NT2/D1 (cell line): ENCODE measurements at regions not wholly inside any gene's neighbourhood (a gene's known extent, or its start where the extent isn't known, plus 50 kb on each side); places are given as distances from the start of the nearest gene placed in this dataset.

Source experiments
- DNase-seq: peaks from one replicate; pipeline ENCODE4 v3.0.0-alpha.2; 2011; ENCODE audit warnings: low read depth, low spot score
- H3K27me3 ChIP-seq: 2 replicates; pipeline ENCODE4 v1.6.0; 2011; ENCODE audit warnings: mild to moderate bottlenecking; ENCODE audit not compliant: insufficient read length, insufficient read depth
- H3K36me3 ChIP-seq: 2 replicates; pipeline ENCODE4 v1.6.1; 2011; ENCODE audit warnings: mild to moderate bottlenecking, low read length, mixed read lengths; ENCODE audit not compliant: insufficient read depth, insufficient read length
- H3K4me1 ChIP-seq: 2 replicates; pipeline ENCODE4 v1.5.1; 2011; ENCODE audit not compliant: insufficient read depth, insufficient read length
- H3K4me3 ChIP-seq: 2 replicates; pipeline ENCODE4 v1.5.1; 2011; ENCODE audit warnings: low read depth; ENCODE audit not compliant: insufficient read length
- H3K9ac ChIP-seq: 2 replicates; pipeline ENCODE4 v1.6.0; 2011; ENCODE audit warnings: low read depth; ENCODE audit not compliant: insufficient read length
- H3K9me3 ChIP-seq: 2 replicates; pipeline ENCODE4 v1.5.1; 2011; ENCODE audit warnings: mild to moderate bottlenecking, low read length; ENCODE audit not compliant: insufficient read depth
- SUZ12 ChIP-seq: IDR thresholded peaks from 2 replicates; pipeline ENCODE4 v1.6.1; 2011; ENCODE audit not compliant: insufficient read length, insufficient read depth; ENCODE audit errors: extremely low read depth
- YY1 ChIP-seq: IDR thresholded peaks from 2 replicates; pipeline ENCODE4 v1.6.1; 2011; ENCODE audit not compliant: insufficient read length, insufficient read depth
- ZNF274 ChIP-seq: IDR thresholded peaks from 2 replicates; pipeline ENCODE4 v1.6.1; 2011; ENCODE audit warnings: mild to moderate bottlenecking, low read depth, low read length

DNA sequence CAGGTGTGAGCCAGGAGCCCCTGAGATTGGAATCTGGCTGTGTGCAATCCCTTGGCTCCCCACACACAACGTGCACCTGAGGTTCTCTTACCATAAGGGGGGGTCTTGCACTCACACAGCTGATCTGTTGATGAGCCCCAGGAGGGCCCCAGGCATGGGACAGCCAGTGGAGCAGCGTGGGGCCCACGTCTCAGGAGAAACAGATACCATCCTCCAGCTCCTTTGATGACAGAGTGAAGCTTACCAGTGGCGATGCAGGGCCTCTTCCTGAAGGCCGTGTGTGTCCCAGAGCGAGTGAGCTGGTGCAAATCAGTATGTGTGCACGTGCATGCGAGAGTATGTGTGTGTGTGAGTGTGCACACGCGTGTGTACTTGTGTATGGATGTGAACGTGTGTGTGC, 287.4 kb downstream of the IRX1 start:
- H3K4me3 ChIP-seq = no peak overlapping the region
- DNase-seq = no peak
- no peak overlapping the region for H3K9ac ChIP-seq
- no peaks in the 10 kb centered on the region for H3K4me1 ChIP-seq
- no peaks in the 10 kb centered on the region for H3K9me3 ChIP-seq
- no peaks in the 10 kb centered on the region for H3K36me3 ChIP-seq
- H3K27me3 ChIP-seq = no peaks in the 10 kb centered on the region
- TF ChIP-seq ZNF274 (no peak), SUZ12 (no peak), YY1 (no peak)

GRCh38 chr5:3886524-3887451, 291.2 kb downstream of the IRX1 start:
- Histone ChIP-seq H3K9me3 (peaks cover 4% of the 10 kb centered on the region; the same call in 1 of the 2 replicates), H3K27me3 (no peaks in the 10 kb centered on the region), H3K9ac (no peak overlapping the region), H3K36me3 (no peaks in the 10 kb centered on the region), H3K4me3 (no peak overlapping the region), H3K4me1 (peaks cover 5% of the 10 kb centered on the region)
- DNase-seq = no peak
- TF ChIP-seq SUZ12 (no peak), YY1 (no peak)

GRCh38 chr5:3888310-3888709, 292.7 kb downstream of the IRX1 start:
- Histone ChIP-seq H3K9ac (no peak overlapping the region), H3K36me3 (no peaks in the 10 kb centered on the region), H3K27me3 (no peaks in the 10 kb centered on the region), H3K9me3 (peaks cover 8% of the 10 kb centered on the region; the same call in 1 of the 2 replicates), H3K4me1 (peaks cover 5% of the 10 kb centered on the region), H3K4me3 (no peak overlapping the region)
- no peak for TF ChIP-seq ZNF274
- no peak for DNase-seq

DNA sequence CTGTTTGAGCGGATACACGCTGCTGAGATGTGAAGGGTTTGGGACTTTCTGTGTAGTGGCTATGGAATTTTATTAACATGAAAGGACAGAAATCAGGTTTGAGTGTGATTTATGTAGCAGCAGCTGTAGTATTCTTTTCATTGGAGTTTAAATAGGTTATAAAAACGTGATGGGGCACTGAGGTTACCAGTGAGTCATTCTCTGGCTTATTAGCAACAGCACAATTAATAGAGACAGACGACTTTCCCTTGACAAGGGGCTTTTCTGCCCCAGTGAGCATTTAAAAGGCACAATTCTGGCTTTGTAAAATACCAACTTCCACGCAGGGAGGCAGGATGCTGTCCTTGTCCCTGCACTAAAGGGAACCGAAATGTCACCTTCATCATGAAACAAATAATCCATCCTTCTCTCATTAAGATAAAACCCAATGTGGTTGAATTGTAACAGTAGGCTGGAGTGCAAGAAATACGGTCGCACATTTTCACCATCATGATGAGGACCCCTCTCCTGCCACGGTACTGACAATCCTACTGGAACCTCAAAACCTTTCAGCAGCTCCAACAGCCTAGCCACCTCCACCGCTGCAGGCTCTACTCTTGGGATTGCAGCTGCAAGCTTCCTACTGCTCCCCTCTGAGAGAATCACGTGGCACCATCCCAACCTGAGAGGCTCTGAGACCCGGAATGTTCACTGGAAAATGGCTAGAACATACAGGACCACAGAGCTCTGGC, 293.9 kb downstream of the IRX1 start:
- Histone ChIP-seq H3K4me3 (no peak overlapping the region), H3K9ac (no peak overlapping the region), H3K36me3 (no peaks in the 10 kb centered on the region), H3K4me1 (peaks cover 5% of the 10 kb centered on the region), H3K9me3 (peaks cover 8% of the 10 kb centered on the region; the same call in 1 of the 2 replicates), H3K27me3 (no peaks in the 10 kb centered on the region)
- TF ChIP-seq ZNF274 (no peak), YY1 (no peak), SUZ12 (no peak)
- no peak for DNase-seq

DNA sequence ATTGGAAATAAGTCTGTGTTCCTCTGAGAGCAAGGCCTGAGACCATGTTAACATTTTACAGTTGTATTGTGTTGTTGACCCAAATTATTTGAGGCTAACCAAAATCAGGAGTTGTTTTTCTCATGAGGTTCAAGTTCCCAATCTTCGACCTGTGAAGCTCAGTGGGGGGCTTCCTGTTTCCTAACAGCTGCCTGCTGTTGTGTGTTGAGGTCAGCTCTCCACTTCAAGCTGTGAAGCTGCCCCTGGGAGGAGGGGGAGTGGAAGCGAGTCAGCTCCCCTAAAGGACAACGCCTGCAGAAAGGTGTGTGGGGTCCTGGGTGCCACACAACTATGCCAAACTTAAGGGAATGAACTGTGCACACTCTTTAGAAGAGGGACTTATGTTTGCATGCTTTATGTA, 295.5 kb downstream of the IRX1 start:
- TF ChIP-seq YY1 (no peak), ZNF274 (no peak), SUZ12 (no peak)
- Histone ChIP-seq H3K4me1 (peaks cover 5% of the 10 kb centered on the region), H3K9me3 (peaks cover 8% of the 10 kb centered on the region; the same call in 1 of the 2 replicates), H3K4me3 (no peak overlapping the region), H3K36me3 (no peaks in the 10 kb centered on the region), H3K27me3 (no peaks in the 10 kb centered on the region), H3K9ac (no peak overlapping the region)
- peak; percentile 23 for DNase-seq

GRCh38 chr5:3893527-3893926, 297.9 kb downstream of the IRX1 start:
- Histone ChIP-seq H3K9ac (no peak overlapping the region), H3K27me3 (no peaks in the 10 kb centered on the region), H3K36me3 (no peaks in the 10 kb centered on the region), H3K4me3 (no peak overlapping the region), H3K4me1 (peaks cover 5% of the 10 kb centered on the region), H3K9me3 (peaks cover 8% of the 10 kb centered on the region; the same call in 1 of the 2 replicates)
- no peak for DNase-seq
- TF ChIP-seq ZNF274 = no peak
- no peak for TF ChIP-seq YY1
- TF ChIP-seq SUZ12 = no peak

DNA sequence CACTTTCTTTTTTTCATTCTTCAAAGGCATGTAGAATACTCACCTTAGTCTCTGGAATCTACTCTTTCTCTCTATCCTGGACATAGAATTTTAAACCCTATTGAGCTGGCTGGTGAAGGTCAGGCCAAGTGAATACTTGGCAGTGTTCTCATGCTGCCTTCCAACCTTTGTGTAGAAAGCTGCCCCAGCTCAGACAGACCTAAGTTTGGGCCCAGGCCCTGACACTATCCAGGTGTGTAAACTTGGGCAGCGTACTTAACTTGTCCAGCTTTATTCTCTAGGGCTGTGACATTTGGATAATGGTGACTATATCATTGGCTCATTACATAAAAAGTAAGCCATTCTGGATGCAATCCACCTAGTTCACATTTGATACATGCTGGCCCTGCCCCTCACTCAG, 298.3 kb downstream of the IRX1 start:
- H3K9ac ChIP-seq = no peak overlapping the region
- no peak overlapping the region for H3K4me3 ChIP-seq
- no peaks in the 10 kb centered on the region for H3K27me3 ChIP-seq
- peaks cover 5% of the 10 kb centered on the region for H3K4me1 ChIP-seq
- TF ChIP-seq ZNF274 = no peak
- TF ChIP-seq YY1 = no peak
- TF ChIP-seq SUZ12 = no peak
- H3K9me3 ChIP-seq = peaks cover 8% of the 10 kb centered on the region; the same call in 1 of the 2 replicates
- H3K36me3 ChIP-seq = no peaks in the 10 kb centered on the region
- DNase-seq = no peak
